GM21723 (cell line): ENCODE measurements at regions not wholly inside any gene's neighbourhood (a gene's known extent, or its start where the extent isn't known, plus 50 kb on each side); places are given as distances from the start of the nearest gene placed in this dataset.

Source experiments
- ATAC-seq: cut with Tn5 transposase; IDR thresholded peaks from one replicate; pipeline ENCODE4 v1.9.1; 2021; ENCODE audit warnings: mild to moderate bottlenecking, moderate library complexity; ENCODE audit not compliant: unreplicated experiment

DNA sequence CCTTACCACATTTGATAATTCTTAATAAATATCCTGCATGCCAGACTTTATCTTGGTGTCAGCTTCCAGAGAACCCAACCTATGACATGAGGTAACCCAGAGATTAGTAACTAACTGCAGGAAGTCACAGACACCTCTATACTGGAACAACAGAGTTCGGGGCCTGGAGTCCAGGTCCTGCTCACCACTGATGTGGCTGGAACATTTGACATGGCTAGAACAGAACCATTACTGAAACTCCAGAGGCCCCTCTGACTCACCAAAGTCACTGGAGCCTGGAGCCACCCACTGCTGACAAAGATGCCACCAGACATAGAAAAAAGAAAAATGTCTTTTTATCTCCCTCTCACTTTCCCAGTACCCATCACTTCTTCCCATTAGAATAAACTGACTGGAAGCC lies 403.7 kb downstream of the MID1IP1 start:
- ATAC-seq, result no peak

DNA sequence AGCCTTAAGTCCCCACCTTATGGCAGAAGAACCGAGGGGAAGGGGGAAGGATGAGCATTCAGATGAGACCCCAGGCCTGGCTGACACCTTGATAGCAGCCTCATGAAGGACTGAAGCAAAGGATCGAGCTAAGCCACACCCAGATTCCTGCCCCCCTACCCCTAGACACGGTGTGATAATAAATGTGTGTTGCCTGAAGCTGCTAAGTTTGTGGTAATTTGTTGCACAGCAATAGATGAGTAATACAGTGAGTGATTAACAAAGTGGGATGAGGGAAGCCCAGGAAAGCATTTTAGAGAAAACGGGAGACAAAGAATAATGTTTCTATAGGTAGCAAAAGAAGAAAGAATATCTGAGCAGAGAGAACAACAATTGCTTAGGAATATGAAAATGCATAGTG lies 404.2 kb downstream of the MID1IP1 start:
- no peak for ATAC-seq

DNA sequence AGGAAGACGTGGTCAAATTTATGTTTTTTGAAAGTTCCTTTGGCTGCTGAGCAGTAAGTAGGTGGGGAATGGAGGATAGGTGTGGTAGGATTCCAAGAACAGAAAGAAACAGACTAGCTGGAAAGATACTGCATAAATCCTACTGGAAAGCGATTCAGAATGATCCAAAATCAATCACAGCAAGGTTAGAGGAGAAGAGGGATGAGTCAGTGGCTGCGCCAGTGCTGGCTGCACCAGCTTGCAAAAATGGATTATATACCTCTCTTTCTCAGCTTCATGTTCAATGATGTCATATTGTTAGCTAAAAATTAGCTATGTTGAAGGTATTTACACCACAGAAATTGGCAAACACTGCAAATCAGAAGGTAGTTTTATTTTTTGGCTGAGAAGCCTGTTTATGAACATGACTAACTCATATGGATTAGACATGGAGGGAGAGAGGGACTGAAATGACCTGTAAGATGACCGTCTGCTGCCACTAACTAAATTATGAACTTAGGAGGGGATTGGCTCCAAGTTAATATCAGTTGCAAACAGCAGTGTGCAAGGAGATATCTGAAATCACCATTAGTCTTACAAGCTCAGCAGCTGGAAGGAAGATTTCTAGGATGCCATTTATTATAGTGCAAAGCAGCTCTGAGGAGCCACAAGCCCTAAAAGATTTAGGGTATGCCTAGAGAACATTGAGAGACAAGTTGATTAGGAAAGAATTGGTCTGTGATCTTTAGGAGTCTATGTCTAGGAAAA lies 405.3 kb downstream of the MID1IP1 start:
- no peak for ATAC-seq

DNA sequence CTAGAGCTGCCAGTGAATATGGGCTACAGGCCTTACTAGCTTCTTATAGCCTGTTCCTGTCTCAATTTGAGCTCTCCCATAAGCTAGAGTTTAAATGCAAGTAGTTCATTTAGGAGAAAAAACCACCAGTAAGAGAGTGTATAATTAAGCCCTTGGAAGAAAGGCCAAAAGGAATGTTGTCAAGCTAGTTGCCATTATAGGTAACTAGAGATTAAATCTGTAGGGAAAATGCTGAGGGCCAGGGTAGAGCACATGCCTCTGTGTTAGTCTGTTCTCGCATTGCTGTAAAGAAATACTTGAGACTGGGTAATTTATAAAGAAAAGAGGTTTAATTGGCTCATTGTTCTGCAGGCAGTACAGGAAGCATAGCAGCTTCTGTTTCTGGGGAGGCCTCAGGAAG lies 410.2 kb downstream of the MID1IP1 start:
- no peak for ATAC-seq

DNA sequence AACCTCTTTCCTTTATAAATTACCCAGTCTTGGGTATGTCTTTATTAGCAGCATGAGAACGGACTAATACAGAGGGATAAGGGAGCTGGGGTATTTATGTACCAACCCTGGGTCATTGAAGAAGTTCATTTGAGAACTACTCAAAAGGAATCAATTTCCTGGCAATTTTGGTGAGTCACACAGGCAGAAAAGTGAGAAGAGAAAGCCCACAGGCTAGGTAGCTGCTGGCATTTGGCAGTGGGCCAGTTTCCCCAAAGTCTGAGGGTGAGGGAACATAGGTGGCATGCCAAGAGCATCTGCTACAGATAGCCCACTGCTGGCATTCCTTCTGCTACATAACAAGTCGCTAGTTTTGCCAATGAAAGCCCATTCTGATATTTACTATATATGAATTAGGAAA lies 411.2 kb downstream of the MID1IP1 start:
- no peak for ATAC-seq

DNA sequence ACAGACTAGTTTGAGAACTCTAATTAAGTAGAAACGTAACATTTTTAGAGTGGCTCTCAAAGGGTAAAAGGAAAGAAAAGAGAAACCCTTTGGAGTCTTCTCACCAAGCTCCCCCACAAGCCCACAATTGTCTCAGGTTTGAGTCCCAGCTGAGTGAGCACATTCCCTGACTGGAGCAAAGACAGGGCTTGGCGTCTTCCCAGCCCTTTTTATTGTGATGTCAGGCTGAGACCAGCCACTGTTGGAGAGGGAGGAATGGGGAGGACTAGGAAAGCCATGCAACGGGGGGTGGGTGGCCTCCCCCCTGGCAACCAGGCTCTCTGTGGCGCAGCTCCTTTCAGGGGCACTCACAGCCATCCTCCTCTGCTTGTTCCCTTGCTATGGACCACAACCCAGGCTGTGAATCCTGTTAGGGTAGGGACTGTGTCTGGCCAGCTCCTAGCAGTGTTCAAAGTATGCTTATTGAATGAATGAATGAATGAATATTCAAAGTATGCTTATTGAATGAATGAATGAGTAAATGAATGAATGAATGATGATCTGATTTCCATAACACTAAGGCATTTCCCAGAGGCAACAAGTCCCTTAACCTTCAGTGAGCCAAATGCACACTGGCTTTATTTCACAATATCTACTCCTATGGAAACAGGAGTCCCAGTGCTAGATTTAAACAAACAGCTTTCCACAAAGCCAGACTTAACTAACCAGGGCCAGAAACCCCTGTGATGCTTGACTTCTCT lies 413.3 kb downstream of the MID1IP1 start:
- no peak for ATAC-seq

DNA sequence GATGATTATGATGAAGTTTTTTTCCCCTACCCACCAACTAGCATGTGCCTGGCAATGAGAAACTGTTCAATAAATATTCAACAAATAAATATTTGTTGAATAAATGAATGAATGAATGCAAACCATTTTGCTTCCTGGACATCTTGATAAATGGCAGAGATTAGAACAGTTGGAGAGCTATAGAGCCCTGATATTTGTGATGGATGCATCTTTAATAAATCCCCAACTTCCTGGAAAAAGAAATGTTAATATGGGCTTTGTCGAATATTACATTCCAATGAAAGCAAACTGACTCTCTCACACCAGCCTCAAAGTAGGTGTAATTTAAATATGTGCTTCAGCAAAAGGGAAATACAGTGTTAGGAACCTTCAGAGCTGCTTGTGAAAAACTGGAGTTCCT lies 419.7 kb downstream of the MID1IP1 start:
- ATAC-seq, result no peak

DNA sequence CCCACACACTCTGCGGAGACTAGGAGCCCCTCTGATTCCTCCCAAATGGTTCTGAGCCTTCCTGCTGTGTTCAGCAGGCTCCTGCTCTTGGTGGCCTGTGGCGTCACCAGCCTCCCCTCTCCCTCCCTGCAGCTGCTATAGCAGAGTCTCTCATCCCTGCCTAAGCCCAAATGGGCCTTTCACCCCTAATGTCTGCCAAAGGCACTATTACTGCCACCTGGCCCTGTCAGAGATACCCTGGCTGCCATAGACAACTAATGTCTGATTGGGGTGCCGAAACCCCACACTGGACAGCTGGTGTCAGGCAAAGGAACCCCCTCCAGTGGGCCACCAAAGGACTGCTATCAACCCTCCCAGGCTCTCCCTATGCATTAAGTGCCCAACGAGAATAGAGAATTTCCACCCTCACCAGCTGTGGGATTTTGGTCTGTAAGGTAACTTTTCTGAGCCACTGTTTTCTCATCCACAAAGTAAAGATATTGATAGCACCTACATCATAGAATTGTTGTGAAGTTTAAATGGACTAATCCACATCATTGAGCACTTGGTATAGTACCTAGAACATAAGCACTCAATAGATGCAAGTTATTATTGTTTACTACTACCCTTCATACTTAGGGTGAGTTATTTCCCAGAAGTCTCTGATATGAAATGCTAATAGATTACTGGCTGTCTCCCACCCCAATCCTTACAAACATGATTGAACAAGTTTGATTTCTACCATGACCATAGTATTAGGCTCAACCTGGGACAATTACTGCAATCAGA lies 421.3 kb downstream of the MID1IP1 start:
- ATAC-seq, result no peak

DNA sequence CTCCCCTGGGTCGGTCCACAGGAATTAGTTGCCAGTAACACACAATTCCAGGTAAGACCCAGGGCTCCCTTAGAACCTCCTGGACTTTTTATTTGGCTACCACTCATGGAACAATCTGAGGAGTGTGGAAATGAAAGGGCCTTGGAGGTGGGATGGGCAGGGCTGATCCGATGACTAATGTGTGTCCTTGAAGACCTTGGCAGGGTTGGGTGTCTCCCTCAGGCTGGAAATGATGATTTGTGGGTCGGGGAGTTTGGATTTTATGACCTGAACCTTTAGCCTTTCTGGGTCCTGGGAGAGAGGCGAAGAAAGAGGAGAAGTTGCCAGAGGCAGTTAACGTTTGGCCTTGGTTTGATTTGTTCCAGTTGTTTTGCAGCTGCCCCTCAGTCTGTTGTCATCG lies 425.0 kb downstream of the MID1IP1 start:
- no peak for ATAC-seq

DNA sequence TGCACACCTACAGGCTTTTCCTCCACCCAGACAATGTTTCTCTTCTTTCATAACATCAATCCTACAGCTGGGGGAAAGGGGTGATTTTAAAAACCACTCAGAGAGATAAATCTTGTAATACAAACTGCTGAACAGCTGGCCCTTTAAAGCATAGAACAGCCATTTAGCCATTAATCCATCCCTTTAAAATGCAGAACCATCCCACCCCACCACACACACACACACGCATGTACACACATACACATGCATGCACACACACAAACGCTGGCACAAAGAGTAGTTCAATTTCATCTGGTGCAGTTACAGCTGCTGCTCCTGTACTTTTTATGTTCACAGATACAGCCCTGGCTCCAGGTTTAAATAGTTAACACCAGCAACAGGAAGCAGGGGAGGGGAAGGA lies 426.1 kb downstream of the MID1IP1 start:
- no peak for ATAC-seq

DNA sequence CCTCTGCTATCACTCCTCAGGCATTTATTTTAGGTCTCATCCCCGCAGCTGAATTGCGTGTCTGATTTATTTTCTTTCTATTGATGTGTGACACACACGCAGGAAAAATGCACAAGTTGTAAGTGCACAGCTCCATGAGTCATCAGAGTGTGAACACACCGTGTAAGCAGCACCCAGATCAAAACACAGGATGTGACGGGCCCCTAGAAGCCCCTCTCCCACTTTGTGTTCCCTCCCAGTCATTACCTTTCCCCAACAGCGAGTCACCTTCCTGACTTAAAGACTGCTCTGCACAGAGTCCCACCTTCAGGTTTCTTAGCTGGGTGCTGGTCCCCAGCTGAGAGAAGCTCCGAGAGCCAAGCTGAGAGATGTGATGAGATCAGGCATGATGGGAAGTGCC lies 436.7 kb downstream of the MID1IP1 start:
- no peak for ATAC-seq

DNA sequence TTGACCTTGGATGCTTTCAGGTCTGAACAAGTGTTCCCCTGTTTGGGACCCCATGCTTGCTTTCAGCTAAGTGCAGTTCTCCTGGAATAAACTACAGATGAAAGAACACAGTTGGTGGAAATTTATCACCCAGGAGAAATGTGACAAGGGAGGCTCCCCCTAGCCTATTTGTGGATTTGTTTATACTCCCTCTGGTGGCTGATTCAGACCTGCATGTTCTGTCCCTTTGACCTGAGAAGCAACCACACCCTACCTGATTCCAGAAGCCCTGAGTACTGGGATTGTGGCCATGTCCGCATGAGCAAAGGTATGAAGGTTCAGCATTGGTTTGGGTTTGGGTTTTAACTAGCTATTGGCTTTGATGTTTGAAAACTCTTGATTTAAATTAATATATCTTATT lies 440.9 kb downstream of the MID1IP1 start:
- no peak for ATAC-seq

DNA sequence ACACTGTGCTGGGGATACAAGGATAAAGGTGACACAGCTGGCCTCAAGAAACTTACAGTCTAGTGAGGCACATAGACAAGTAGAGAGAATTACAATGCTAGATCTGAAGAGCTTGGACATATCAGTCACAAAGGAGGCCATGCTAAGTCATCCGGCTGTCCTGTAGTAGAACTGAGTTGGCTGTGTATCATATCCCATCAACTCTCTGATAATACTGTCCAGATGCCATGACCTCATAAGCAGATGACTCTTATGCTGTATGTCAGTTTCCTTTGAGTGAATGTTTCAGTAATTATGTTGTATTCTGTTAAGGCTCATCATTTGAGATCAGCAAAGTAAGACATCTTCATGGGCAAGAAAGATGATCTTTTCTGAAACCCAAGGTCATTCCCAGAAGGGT lies 442.9 kb downstream of the MID1IP1 start:
- ATAC-seq, result no peak

DNA sequence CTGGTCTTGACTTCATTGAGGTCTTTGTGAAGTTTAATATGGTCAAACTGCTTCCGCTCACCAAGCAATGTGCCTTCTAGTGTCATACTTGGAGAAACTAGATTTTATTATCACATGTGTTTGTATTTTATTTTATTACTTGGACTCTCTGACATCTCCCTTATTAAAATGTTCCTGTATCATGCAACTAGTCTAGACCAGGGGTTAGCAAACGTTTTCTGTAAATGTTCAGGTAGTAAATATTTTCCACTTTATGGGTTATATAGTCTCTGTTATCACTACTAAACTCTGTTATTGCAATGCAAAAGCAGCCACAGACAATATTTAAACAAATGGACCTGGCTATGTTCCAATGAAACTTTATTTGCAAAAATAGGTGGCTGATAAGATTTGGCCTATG lies 443.8 kb downstream of the MID1IP1 start:
- ATAC-seq, result no peak

DNA sequence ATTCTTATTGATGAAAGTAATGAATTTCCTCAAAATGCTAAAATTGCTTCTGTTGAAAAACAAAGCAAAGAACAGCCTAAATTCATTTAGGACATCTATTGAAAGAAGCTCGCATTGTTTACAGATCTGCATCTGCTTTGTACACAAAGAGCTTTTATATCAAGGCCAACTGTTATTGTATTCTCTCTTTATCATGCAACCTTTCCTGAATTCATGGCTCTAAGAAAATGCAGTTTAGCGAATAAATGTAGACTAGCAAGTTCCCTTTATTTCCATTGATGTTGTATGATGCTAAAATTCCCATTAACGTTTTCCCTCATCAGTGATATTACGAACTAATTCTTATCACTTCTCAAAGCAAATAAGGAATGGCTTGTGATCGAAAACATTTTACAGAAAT lies 446.3 kb downstream of the MID1IP1 start:
- ATAC-seq, result no peak

DNA sequence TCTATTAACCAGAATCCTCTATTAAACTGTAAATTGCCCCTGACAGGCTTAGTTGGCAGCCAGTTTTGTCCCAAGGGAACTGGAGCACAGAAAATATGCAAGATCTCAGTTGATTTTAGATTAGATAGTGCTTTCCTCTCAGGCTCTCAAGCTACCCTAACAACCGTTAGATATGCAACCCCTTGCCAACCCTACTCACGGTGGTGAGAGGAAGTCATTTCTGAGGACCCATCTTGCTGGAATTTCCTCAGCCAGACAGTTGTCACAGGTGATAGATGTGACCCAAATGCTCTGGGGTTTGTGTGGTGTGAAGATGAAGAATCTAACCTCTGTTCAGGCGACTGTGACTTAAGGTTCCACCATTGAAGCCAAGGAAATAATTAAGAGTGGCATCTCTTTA lies 447.1 kb downstream of the MID1IP1 start:
- ATAC-seq, result no peak

DNA sequence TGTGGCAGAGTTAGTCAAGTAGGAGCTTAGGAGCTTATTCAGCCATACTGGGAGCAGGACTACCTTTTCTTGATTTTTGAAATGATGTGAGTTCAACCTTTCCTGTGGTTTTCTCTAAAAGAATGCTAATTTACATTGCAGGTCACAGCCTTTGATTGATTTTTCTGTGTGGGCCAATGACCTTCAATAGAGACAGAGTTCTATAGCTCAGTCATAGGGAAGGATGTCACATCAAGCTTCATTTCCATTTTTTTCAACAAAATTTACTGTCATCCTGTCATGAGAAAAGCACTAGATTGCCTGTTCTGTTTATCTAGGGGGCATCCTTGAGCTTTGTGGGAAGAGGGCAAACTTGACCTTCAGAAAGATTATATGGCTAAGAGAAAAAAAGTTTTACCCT lies 448.7 kb downstream of the MID1IP1 start:
- ATAC-seq, result no peak

DNA sequence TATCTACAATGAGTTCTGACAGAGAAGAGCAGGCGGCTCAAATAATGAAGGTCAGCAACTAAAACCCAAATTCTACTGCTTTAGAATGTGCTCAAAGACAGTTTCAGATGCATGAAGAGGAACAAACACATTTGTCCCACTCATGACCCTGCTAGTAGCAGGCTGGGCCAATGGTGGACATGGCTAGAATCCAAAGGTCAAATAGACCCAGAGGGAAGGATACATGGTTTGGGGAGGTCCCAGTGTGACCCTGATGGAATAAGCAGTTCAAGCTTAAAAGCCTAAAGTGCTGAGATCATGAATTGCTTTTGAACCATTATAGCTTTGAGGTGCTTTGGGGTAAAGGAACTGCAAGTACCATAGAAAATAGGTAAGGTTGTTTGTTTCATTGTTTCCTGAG lies 450.7 kb downstream of the MID1IP1 start:
- no peak for ATAC-seq

DNA sequence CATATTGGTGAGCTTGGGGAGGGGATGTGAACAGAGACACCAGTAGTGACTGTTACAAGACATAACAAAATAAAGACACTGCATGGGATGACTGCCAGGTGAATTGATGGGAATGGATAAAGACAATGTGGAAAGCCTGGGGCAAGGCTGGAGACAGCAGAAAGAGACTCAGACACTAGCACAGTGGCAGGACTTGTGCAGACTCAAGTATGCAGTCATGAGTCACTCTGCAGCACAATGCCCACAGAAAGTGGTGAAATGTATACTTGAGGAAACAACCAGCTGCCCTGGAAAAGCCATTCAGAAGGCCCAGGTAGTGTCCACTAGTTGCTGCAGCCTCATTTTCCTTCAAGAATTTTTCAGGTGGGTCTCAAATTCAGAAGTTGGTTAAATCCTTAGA lies 452.3 kb downstream of the MID1IP1 start:
- ATAC-seq, result no peak

DNA sequence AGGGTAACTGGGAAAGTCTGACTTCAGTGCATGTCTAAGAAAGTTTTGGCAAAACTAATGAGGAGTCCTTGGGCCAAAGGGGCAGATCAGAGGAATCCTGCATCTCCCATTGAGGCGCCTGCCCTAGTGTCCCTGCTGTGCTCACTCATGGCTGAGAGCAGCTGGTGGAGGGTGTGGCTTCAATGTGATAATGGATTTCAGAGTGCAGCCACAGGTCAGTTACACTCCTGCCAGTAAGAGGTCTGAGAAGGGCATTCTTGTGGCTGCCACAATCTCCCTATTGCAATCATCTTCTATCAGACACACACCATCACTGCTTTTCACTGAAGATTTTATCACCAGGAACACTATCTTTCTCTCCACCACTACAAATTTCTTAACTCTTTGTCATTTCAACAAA lies 457.1 kb downstream of the MID1IP1 start:
- ATAC-seq, result no peak

DNA sequence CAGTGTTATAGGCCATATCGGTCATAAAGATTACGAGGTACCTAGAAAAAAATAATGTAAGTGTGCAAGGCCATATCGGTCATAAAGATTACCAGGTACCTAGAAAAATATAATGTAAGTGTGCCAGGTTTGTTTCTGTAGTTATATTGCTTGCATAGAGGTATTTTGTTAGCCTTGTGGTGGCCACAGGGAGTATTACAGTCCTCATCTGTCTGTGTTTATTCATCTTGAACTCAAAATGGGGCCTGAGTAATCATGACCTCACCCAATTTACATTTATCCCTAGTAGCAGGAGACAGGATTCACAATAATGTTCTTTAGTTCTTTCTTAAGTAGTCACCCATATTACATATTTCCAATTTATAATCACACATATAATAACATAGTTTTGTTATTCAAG lies 459.7 kb downstream of the MID1IP1 start:
- no peak for ATAC-seq
